GM19043 (cell line): ENCODE measurements at regions not wholly inside any gene's neighbourhood (a gene's known extent, or its start where the extent isn't known, plus 50 kb on each side); places are given as distances from the start of the nearest gene placed in this dataset.

Experiments
- ATAC-seq: cut with Tn5 transposase; IDR thresholded peaks from one replicate; pipeline ENCODE4 v1.9.1; 2021; ENCODE audit warnings: low read depth; ENCODE audit not compliant: unreplicated experiment

DNA sequence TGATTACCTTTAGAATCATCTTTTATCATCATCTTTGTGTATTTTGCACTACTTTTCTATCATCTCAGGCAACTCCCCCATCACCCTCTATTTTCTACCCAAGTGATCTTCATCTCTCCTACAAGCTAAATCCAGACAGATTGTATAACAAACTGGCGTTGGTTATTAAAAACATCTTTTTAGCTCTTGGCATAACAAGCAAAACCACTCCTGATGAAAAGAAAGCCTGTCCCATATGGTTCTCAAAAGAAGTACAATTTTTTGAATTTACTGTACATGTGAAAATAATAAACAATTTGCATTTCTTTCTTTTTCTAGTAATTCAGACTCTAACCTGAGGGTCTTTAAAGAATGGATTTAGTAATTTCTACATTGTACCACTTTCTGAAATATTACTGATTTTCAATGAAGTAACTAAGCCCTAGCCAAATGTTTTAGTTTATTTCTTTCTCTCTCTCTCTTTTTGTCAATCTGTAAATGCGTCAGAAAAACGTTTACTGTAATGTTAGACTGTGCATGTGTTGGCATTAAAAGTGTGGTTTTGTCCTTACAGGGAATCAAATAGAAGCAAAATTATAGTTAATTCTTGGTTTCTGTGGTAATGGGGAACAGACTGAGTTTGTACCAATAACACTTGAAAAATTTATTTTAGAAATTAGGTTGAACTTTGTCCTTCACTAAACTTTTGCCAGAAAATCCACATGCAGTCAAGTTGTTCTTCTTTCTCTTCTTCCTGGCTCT lies 52.5 kb upstream of the RPS23 start:
- ATAC-seq: no peak

DNA sequence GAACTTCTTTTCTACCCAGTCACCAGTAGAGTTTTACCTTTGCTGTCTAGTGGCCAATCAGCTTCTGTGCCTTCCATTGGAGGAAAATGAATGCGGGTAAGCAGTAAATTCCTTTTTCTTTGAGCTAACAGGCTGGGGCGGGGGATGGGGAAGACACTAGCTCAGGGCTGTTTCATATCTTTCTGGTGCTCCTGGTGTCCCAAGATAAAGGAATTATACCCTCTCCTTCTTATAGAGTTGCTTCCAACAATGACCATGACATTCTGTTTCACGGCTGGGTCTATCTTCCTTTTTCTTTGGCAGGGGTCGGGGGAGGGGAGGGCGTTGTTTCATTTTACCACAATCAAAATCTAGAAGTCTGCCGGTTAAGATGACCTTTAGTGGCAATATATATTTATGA lies 51.2 kb upstream of the RPS23 start:
- no peak for ATAC-seq
